Mesothelial cell of epicardium (in vitro differentiated cells): ENCODE measurements at regions not wholly inside any gene's neighbourhood (a gene's known extent, or its start where the extent isn't known, plus 50 kb on each side); places are given as distances from the start of the nearest gene placed in this dataset.

Experiments used
- DNase-seq, 2 experiments: peaks; one replicate each; pipeline ENCODE4 v3.0.0; 2021; ENCODE audit warnings: low spot score in 2 of 2; ENCODE audit not compliant: unreplicated experiment in 2 of 2
- H3K27ac Mint-ChIP-seq: 2 replicates; pipeline ENCODE4 v1.8.0; 2021; ENCODE audit warnings: mixed read lengths
- H3K27me3 Mint-ChIP-seq: 2 replicates; pipeline ENCODE4 v1.8.0; 2021; ENCODE audit warnings: low read depth, mixed read lengths
- H3K36me3 Mint-ChIP-seq: 2 replicates; pipeline ENCODE4 v1.8.0; 2021; ENCODE audit warnings: mixed read lengths
- H3K4me1 Mint-ChIP-seq: 2 replicates; pipeline ENCODE4 v1.8.0; 2021; ENCODE audit warnings: mixed read lengths
- H3K4me3 Mint-ChIP-seq: 2 replicates; pipeline ENCODE4 v1.8.0; 2021; ENCODE audit warnings: mild to moderate bottlenecking, moderate library complexity, mixed read lengths
- H3K9me3 Mint-ChIP-seq: 2 replicates; pipeline ENCODE4 v1.8.0; 2021; ENCODE audit warnings: mixed read lengths
- CTCF ChIP-seq: fragments of 200-600 bp; sonication (generic); IDR thresholded peaks from one replicate; pipeline ENCODE4 v1.5.0; 2021; ENCODE audit warnings: antibody characterized with exemption; ENCODE audit not compliant: unreplicated experiment

- H3K4me3 Mint-ChIP-seq, result no peak overlapping the region
- DNase-seq, result no peak
- peaks cover 38% of the 10 kb centered on the region for H3K9me3 Mint-ChIP-seq
- peaks cover 4% of the 10 kb centered on the region for H3K36me3 Mint-ChIP-seq
- H3K27me3 Mint-ChIP-seq, result peaks cover 21% of the 10 kb centered on the region
- no peaks in the 10 kb centered on the region for H3K4me1 Mint-ChIP-seq
- no peak for TF ChIP-seq CTCF
- H3K27ac Mint-ChIP-seq, result no peak overlapping the region
Measured at GRCh38 chr4:141290771-141291170, 70.1 kb downstream of the ZNF330 start.

DNA sequence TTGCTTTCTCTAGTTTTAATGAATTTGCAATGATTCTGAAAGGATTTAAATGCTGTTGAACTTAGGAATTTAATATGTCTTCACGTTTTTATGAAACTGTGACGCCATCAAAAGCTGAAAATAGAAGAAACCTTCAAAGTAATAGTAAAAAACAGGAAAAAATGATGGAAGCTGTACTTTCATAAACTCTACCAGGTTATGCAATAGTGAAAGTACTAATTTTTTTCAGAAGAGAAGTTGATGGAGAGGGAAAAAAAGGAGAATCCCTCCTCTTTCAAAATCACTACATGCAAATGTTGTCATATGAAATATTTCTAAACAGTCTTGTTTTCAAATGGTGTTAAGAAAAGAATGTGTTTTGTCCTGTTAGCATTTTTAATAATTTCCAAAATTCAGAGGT is 73.6 kb downstream of the ZNF330 start:
- H3K4me3 Mint-ChIP-seq, result no peak overlapping the region
- H3K9me3 Mint-ChIP-seq, result peaks cover 21% of the 10 kb centered on the region
- no peak for TF ChIP-seq CTCF
- DNase-seq, result no peak
- no peak overlapping the region for H3K27ac Mint-ChIP-seq
- no peaks in the 10 kb centered on the region for H3K27me3 Mint-ChIP-seq
- peaks cover 4% of the 10 kb centered on the region for H3K36me3 Mint-ChIP-seq
- no peaks in the 10 kb centered on the region for H3K4me1 Mint-ChIP-seq

DNA sequence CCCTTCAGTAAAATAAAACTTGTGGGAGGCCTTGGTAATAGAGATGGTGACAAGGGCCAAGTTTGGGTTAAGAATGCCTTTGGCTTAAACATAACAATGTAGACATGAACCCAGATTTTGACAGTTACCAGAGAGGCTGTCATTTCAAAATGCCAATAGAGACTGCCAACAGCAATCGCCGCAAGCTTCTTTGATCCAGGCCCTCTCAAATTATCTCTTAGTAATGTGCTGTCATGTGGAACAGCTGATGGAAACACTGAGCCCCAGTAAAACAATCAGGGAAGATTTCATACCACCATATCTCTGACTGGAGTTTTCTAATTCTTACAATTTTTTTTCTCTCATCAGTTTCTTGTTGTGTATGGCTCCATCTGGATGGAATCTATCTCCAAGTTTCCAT is 80.5 kb downstream of the ZNF330 start:
- H3K4me1 Mint-ChIP-seq, result peaks cover 2% of the 10 kb centered on the region
- H3K36me3 Mint-ChIP-seq, result no peaks in the 10 kb centered on the region
- no peaks in the 10 kb centered on the region for H3K27me3 Mint-ChIP-seq
- H3K4me3 Mint-ChIP-seq, result no peak overlapping the region
- no peak for TF ChIP-seq CTCF
- no peaks in the 10 kb centered on the region for H3K9me3 Mint-ChIP-seq
- no peak overlapping the region for H3K27ac Mint-ChIP-seq
- DNase-seq, result no peak

- Mint-ChIP-seq H3K4me1 (peaks cover 10% of the 10 kb centered on the region), H3K4me3 (no peak overlapping the region), H3K27ac (no peak overlapping the region), H3K27me3 (no peaks in the 10 kb centered on the region), H3K36me3 (no peaks in the 10 kb centered on the region), H3K9me3 (no peaks in the 10 kb centered on the region)
- no peak for DNase-seq
- no peak for TF ChIP-seq CTCF
Measured at GRCh38 chr4:141302924-141303323, 82.2 kb downstream of the ZNF330 start.

GRCh38 chr4:141304346-141304745 is 83.7 kb downstream of the ZNF330 start:
- H3K27ac Mint-ChIP-seq, result no peak overlapping the region
- no peaks in the 10 kb centered on the region for H3K27me3 Mint-ChIP-seq
- H3K4me3 Mint-ChIP-seq, result no peak overlapping the region
- H3K9me3 Mint-ChIP-seq, result no peaks in the 10 kb centered on the region
- no peak for TF ChIP-seq CTCF
- H3K4me1 Mint-ChIP-seq, result peaks cover 12% of the 10 kb centered on the region
- DNase-seq, result no peak
- no peaks in the 10 kb centered on the region for H3K36me3 Mint-ChIP-seq

DNA sequence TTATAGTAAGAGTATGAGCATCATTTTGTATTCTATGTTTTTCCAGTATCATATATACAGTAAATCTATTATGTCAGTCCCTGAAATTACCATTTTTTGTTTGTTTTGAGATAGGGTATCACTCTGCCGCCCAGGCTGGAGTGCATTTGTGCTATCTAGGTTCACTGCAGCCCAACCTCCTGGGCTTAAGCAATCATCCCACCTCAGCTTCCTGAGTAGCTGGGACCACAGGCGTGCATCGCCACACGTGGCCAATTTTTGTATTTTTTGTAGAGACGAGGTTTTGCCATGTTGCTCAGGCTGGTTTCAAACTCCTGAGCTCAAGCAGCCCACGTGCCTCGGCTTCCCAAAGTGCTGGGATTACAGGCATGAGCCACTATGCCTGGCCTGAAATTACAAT is 85.6 kb downstream of the ZNF330 start:
- no peaks in the 10 kb centered on the region for H3K9me3 Mint-ChIP-seq
- DNase-seq, result no peak
- H3K4me3 Mint-ChIP-seq, result no peak overlapping the region
- no peaks in the 10 kb centered on the region for H3K36me3 Mint-ChIP-seq
- H3K27me3 Mint-ChIP-seq, result no peaks in the 10 kb centered on the region
- peaks cover 10% of the 10 kb centered on the region for H3K4me1 Mint-ChIP-seq
- no peak for TF ChIP-seq CTCF
- no peak overlapping the region for H3K27ac Mint-ChIP-seq
